ENCODE measurements at regions not wholly inside any gene's neighbourhood (a gene's known extent, or its start where the extent isn't known, plus 50 kb on each side); places are given as distances from the start of the nearest gene placed in this dataset.

GRCh38 chr10:90407131-90407530 is 450.7 kb downstream of the HTR7 start:
- Histone ChIP-seq H3K4me1 (peaks cover 18% of the 10 kb centered on the region), H3K9ac (no peak overlapping the region), H3K4me3 (ENCODE audit: low read depth, low read length) (peak overlapping the region; percentile 12), H3K4me2 (ENCODE audit: low read length) (peak overlapping the region; percentile 56), H2AFZ (no peak overlapping the region), H3K79me2 (no peaks in the 10 kb centered on the region), H3K36me3 (ENCODE audit: control insufficient read depth, insufficient read depth, low read length) (no peaks in the 10 kb centered on the region), H3K9me3 (ENCODE audit: control insufficient read depth, low read length) (no peaks in the 10 kb centered on the region), H3K27ac (peak overlapping the region; percentile 33), H3K27me3 (ENCODE audit: control insufficient read depth, insufficient read depth, low read length) (no peaks in the 10 kb centered on the region)
- TF ChIP-seq CTCF (IDR thresholded peaks at IDR 0.05) = no peak

- Histone ChIP-seq H3K27me3 (ENCODE audit: control insufficient read depth, insufficient read depth, low read length) (no peaks in the 10 kb centered on the region), H3K4me3 (ENCODE audit: low read depth, low read length) (no peak overlapping the region), H2AFZ (no peak overlapping the region), H3K9ac (no peak overlapping the region), H3K27ac (peak overlapping the region; percentile 33), H3K9me3 (ENCODE audit: control insufficient read depth, low read length) (no peaks in the 10 kb centered on the region), H3K36me3 (ENCODE audit: control insufficient read depth, insufficient read depth, low read length) (no peaks in the 10 kb centered on the region), H3K4me2 (ENCODE audit: low read length) (no peak overlapping the region), H3K79me2 (no peaks in the 10 kb centered on the region), H3K4me1 (peaks cover 15% of the 10 kb centered on the region)
- TF ChIP-seq CTCF (IDR thresholded peaks at IDR 0.05) = no peak
Measured at GRCh38 chr10:90407851-90408250, 450.0 kb downstream of the HTR7 start.

- Histone ChIP-seq H3K27ac (no peak overlapping the region), H3K36me3 (ENCODE audit: control insufficient read depth, insufficient read depth, low read length) (peaks cover 2% of the 10 kb centered on the region), H2AFZ (no peak overlapping the region), H3K27me3 (ENCODE audit: control insufficient read depth, insufficient read depth, low read length) (no peaks in the 10 kb centered on the region), H3K4me3 (ENCODE audit: low read depth, low read length) (no peak overlapping the region), H3K9ac (no peak overlapping the region), H3K4me1 (peaks cover 9% of the 10 kb centered on the region), H3K9me3 (ENCODE audit: control insufficient read depth, low read length) (no peaks in the 10 kb centered on the region), H3K4me2 (ENCODE audit: low read length) (no peak overlapping the region), H3K79me2 (no peaks in the 10 kb centered on the region)
- TF ChIP-seq CTCF (IDR thresholded peaks at IDR 0.05) = no peak
Measured at GRCh38 chr10:90412582-90412981, 445.3 kb downstream of the HTR7 start.

- no peak overlapping the region for H3K9ac ChIP-seq
- peaks cover 2% of the 10 kb centered on the region for H3K36me3 ChIP-seq (ENCODE audit: control insufficient read depth, insufficient read depth, low read length)
- peaks cover 8% of the 10 kb centered on the region for H3K4me1 ChIP-seq
- no peaks in the 10 kb centered on the region for H3K9me3 ChIP-seq (ENCODE audit: control insufficient read depth, low read length)
- H3K27ac ChIP-seq = no peak overlapping the region
- H3K79me2 ChIP-seq = no peaks in the 10 kb centered on the region
- no peaks in the 10 kb centered on the region for H3K27me3 ChIP-seq (ENCODE audit: control insufficient read depth, insufficient read depth, low read length)
- TF ChIP-seq CTCF (IDR thresholded peaks at IDR 0.05) = no peak
- no peak overlapping the region for H3K4me2 ChIP-seq (ENCODE audit: low read length)
- H3K4me3 ChIP-seq (ENCODE audit: low read depth, low read length) = no peak overlapping the region
- no peak overlapping the region for H2AFZ ChIP-seq
Measured at GRCh38 chr10:90413196-90413595, 444.6 kb downstream of the HTR7 start.

GRCh38 chr10:90414926-90415325 is 442.9 kb downstream of the HTR7 start:
- Histone ChIP-seq H3K9ac (no peak overlapping the region), H3K4me3 (ENCODE audit: low read depth, low read length) (no peak overlapping the region), H3K79me2 (no peaks in the 10 kb centered on the region), H3K27me3 (ENCODE audit: control insufficient read depth, insufficient read depth, low read length) (no peaks in the 10 kb centered on the region), H2AFZ (no peak overlapping the region), H3K27ac (no peak overlapping the region), H3K4me2 (ENCODE audit: low read length) (no peak overlapping the region), H3K9me3 (ENCODE audit: control insufficient read depth, low read length) (no peaks in the 10 kb centered on the region), H3K4me1 (peaks cover 6% of the 10 kb centered on the region), H3K36me3 (ENCODE audit: control insufficient read depth, insufficient read depth, low read length) (peaks cover 2% of the 10 kb centered on the region)
- no peak for TF ChIP-seq CTCF (IDR thresholded peaks at IDR 0.05)

Measured in parathyroid adenoma (tissue), 2 donors.